HEK293T (cell line): ENCODE measurements at regions not wholly inside any gene's neighbourhood (a gene's known extent, or its start where the extent isn't known, plus 50 kb on each side); places are given as distances from the start of the nearest gene placed in this dataset.

Experiments used
- ARNT ChIP-seq: fragments of 450-650 bp; IDR thresholded peaks from 2 replicates; pipeline ENCODE4 v1.6.1; 2017; ENCODE audit warnings: mild to moderate bottlenecking
- BHLHE40 ChIP-seq: fragments of 450-650 bp; IDR thresholded peaks from 2 replicates; pipeline ENCODE4 v1.6.1; 2016; ENCODE audit warnings: mild to moderate bottlenecking, moderate library complexity, borderline replicate concordance
- ELF4 ChIP-seq: fragments of 450-650 bp; IDR thresholded peaks from 2 replicates; pipeline ENCODE4 v1.6.1; 2017; ENCODE audit warnings: antibody characterized with exemption
- FOXA1 ChIP-seq: fragments of 450-650 bp; IDR thresholded peaks from 2 replicates; pipeline ENCODE4 v1.6.1; 2016; ENCODE audit warnings: mild to moderate bottlenecking
- FOXK2 ChIP-seq: fragments of 450-650 bp; IDR thresholded peaks from 2 replicates; pipeline ENCODE4 v1.6.1; 2016; ENCODE audit warnings: mild to moderate bottlenecking
- HDGF ChIP-seq: fragments of 450-650 bp; IDR thresholded peaks from 2 replicates; pipeline ENCODE4 v1.6.1; 2017; ENCODE audit warnings: antibody characterized with exemption, borderline replicate concordance
- NFRKB ChIP-seq: fragments of 450-650 bp; IDR thresholded peaks from 2 replicates; pipeline ENCODE4 v1.6.1; 2016; ENCODE audit warnings: mild to moderate bottlenecking, moderate library complexity
- SP1 ChIP-seq: fragments of 450-650 bp; IDR thresholded peaks from 2 replicates; pipeline ENCODE4 v1.6.1; 2017
- SUZ12 ChIP-seq: fragments of 450-650 bp; IDR thresholded peaks from 2 replicates; pipeline ENCODE4 v1.6.1; 2016; ENCODE audit warnings: mild to moderate bottlenecking
- TARDBP ChIP-seq: fragments of 450-650 bp; IDR thresholded peaks from 2 replicates; pipeline ENCODE4 v1.6.1; 2016
- TF ChIP-seq, protein P1 (sequence below): fragments of 450-650 bp; IDR thresholded peaks from 2 replicates; pipeline ENCODE4 v1.6.1; 2016

GRCh38 chr6:12649325-12649724 lies 67.2 kb upstream of the PHACTR1 start:
- TF ChIP-seq ELF4 = no peak
- TF ChIP-seq ARNT = no peak
- no peak for TF ChIP-seq SUZ12
- no peak for TF ChIP-seq FOXA1
- TF ChIP-seq BHLHE40 = no peak
- no peak for TF ChIP-seq HDGF
- TF ChIP-seq NFRKB = no peak
- no peak for TF ChIP-seq SP1
- TF ChIP-seq FOXK2 = no peak
- no peak for TF ChIP-seq TARDBP
- TF ChIP-seq, protein P1, sequence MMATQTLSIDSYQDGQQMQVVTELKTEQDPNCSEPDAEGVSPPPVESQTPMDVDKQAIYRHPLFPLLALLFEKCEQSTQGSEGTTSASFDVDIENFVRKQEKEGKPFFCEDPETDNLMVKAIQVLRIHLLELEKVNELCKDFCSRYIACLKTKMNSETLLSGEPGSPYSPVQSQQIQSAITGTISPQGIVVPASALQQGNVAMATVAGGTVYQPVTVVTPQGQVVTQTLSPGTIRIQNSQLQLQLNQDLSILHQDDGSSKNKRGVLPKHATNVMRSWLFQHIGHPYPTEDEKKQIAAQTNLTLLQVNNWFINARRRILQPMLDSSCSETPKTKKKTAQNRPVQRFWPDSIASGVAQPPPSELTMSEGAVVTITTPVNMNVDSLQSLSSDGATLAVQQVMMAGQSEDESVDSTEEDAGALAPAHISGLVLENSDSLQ = no peak
